Breast epithelium (tissue), 4 donors: ENCODE measurements at regions not wholly inside any gene's neighbourhood (a gene's known extent, or its start where the extent isn't known, plus 50 kb on each side); places are given as distances from the start of the nearest gene placed in this dataset.

ENCODE experiments used
- DNase-seq, 2 donors: peaks; one replicate each; pipeline ENCODE4 v3.0.0-alpha.2; 2019; ENCODE audit warnings: low spot score in 2 of 2
- H3K27ac ChIP-seq, 2 donors: fragments of 200-600 bp; sonication (generic) in 1 of 2; one replicate each; pipeline ENCODE4 v1.5.1; 2016 to 2019; ENCODE audit warnings: mild to moderate bottlenecking in 1 of 2
- H3K27me3 ChIP-seq, 2 donors: fragments of 200-600 bp; sonication (generic) in 1 of 2; one replicate each; pipeline versions ENCODE4 v1.5.1 to v1.6.0; 2017 to 2019; ENCODE audit warnings: control low read depth in 1 of 2, mild to moderate bottlenecking in 1 of 2
- H3K36me3 ChIP-seq: fragments of 200-600 bp; one replicate; pipeline ENCODE4 v1.5.1; 2019
- H3K4me1 ChIP-seq, 2 donors: fragments of 200-600 bp; sonication (generic); one replicate each; pipeline ENCODE4 v1.5.1; 2016 to 2019; ENCODE audit warnings: control low read depth in 1 of 2
- H3K4me3 ChIP-seq, 3 donors: fragments of 200-600 bp; sonication (generic); 1 replicate in 2 of 3; 2 replicates in 1 of 3; pipeline ENCODE4 v1.5.1; 2016 to 2019; ENCODE audit warnings: mild to moderate bottlenecking in 3 of 3, moderate library complexity in 2 of 3
- H3K9me3 ChIP-seq, 2 donors: fragments of 200-600 bp; sonication (generic) in 1 of 2; one replicate each; pipeline ENCODE4 v1.5.1; 2016 to 2019; ENCODE audit warnings: control low read depth in 1 of 2
- CTCF ChIP-seq, 3 donors: fragments of 450-650 bp; IDR thresholded peaks; one replicate each; pipeline ENCODE4 v1.5.1; 2016 to 2017; ENCODE audit warnings: antibody characterized with exemption in 3 of 3, mild to moderate bottlenecking in 3 of 3, moderate library complexity in 3 of 3
- POLR2A ChIP-seq: fragments of 450-650 bp; IDR thresholded peaks from one replicate; pipeline ENCODE4 v1.6.1; 2016; ENCODE audit warnings: antibody characterized with exemption, mild to moderate bottlenecking, moderate library complexity
- POLR2AphosphoS5 ChIP-seq, 3 donors: sonication (generic); formaldehyde crosslinking; IDR thresholded peaks; one replicate each; pipeline ENCODE4 v1.6.1; 2017; ENCODE audit warnings: antibody characterized with exemption in 3 of 3
- intact Hi-C: fragments of 100-400 bp; cut with DNase I; formaldehyde crosslinking; loops from one replicate; pipeline ENCODE4 v1.15.1; 2023; ENCODE audit warnings: low total_unique reads

GRCh38 chr12:46892034-46892705 lies 66.4 kb upstream of the SLC38A4 start:
- no peak for DNase-seq
- intact Hi-C loops: no loop called here
- no peak overlapping the region for H3K4me3 ChIP-seq
- H3K36me3 ChIP-seq: no peaks in the 10 kb centered on the region
- H3K4me1 ChIP-seq: no peaks in the 10 kb centered on the region
- no peaks in the 10 kb centered on the region for H3K9me3 ChIP-seq
- TF ChIP-seq POLR2A (no peak), POLR2AphosphoS5 (IDR thresholded peaks at IDR 0.05) (no peak), CTCF (IDR thresholded peaks at IDR 0.05) (no peak)
- H3K27me3 ChIP-seq: no peaks in the 10 kb centered on the region
- no peak overlapping the region for H3K27ac ChIP-seq

GRCh38 chr12:46892887-46893286 lies 67.1 kb upstream of the SLC38A4 start:
- H3K4me3 ChIP-seq: no peak overlapping the region
- no peaks in the 10 kb centered on the region for H3K27me3 ChIP-seq
- no peak for DNase-seq
- no peaks in the 10 kb centered on the region for H3K4me1 ChIP-seq
- intact Hi-C loops: no loop called here
- no peaks in the 10 kb centered on the region for H3K36me3 ChIP-seq
- no peaks in the 10 kb centered on the region for H3K9me3 ChIP-seq
- no peak overlapping the region for H3K27ac ChIP-seq
- TF ChIP-seq POLR2A (no peak), CTCF (IDR thresholded peaks at IDR 0.05) (no peak), POLR2AphosphoS5 (IDR thresholded peaks at IDR 0.05) (no peak)

GRCh38 chr12:46893434-46893833 lies 67.6 kb upstream of the SLC38A4 start:
- intact Hi-C loops: no loop called here
- no peaks in the 10 kb centered on the region for H3K36me3 ChIP-seq

GRCh38 chr12:46895726-46896125 lies 69.9 kb upstream of the SLC38A4 start:
- Histone ChIP-seq H3K27me3 (no peaks in the 10 kb centered on the region), H3K4me3 (no peak overlapping the region), H3K4me1 (no peaks in the 10 kb centered on the region), H3K36me3 (no peaks in the 10 kb centered on the region), H3K27ac (no peak overlapping the region), H3K9me3 (no peaks in the 10 kb centered on the region)
- TF ChIP-seq POLR2AphosphoS5 (IDR thresholded peaks at IDR 0.05): no peak
- no peak for TF ChIP-seq CTCF (IDR thresholded peaks at IDR 0.05)
- no peak for TF ChIP-seq POLR2A
- intact Hi-C loops: no loop called here
- no peak for DNase-seq

More at GRCh38 chr12:46893434-46893833, 67.6 kb upstream of the SLC38A4 start:
- Histone ChIP-seq H3K4me1 (no peaks in the 10 kb centered on the region), H3K27ac (no peak overlapping the region), H3K4me3 (no peak overlapping the region), H3K27me3 (no peaks in the 10 kb centered on the region), H3K9me3 (no peaks in the 10 kb centered on the region)
- DNase-seq: no peak
- TF ChIP-seq POLR2AphosphoS5 (IDR thresholded peaks at IDR 0.05) (no peak), CTCF (IDR thresholded peaks at IDR 0.05) (no peak), POLR2A (no peak)

GRCh38 chr12:46896680-46897079 lies 70.9 kb upstream of the SLC38A4 start:
- Histone ChIP-seq H3K4me1 (no peaks in the 10 kb centered on the region), H3K27me3 (no peaks in the 10 kb centered on the region), H3K36me3 (no peaks in the 10 kb centered on the region), H3K9me3 (no peaks in the 10 kb centered on the region), H3K4me3 (no peak overlapping the region), H3K27ac (no peak overlapping the region)
- DNase-seq: no peak
- intact Hi-C loops: no loop called here
- no peak for TF ChIP-seq CTCF (IDR thresholded peaks at IDR 0.05)
- no peak for TF ChIP-seq POLR2AphosphoS5 (IDR thresholded peaks at IDR 0.05)
- TF ChIP-seq POLR2A: no peak
